ENCODE measurements at regions not wholly inside any gene's neighbourhood (a gene's known extent, or its start where the extent isn't known, plus 50 kb on each side); places are given as distances from the start of the nearest gene placed in this dataset.
"Not testable (repeated sequence)": the region's sequence is repeated elsewhere in the genome, so short reads cannot be mapped to it uniquely, and the experiment has no call there.

- no peak for DNase-seq
Measured at GRCh38 chr2:192783643-192784042, 588.9 kb upstream of the TMEFF2 start.

GRCh38 chr2:192775459-192776262 is 580.9 kb upstream of the TMEFF2 start:
- DNase-seq, result no peak

GRCh38 chr2:192775011-192775410 is 580.3 kb upstream of the TMEFF2 start:
- DNase-seq, result no peak

- DNase-seq, result no peak
Measured at GRCh38 chr2:192773044-192773443, 578.3 kb upstream of the TMEFF2 start.

GRCh38 chr2:192749611-192750200 is 555.0 kb upstream of the TMEFF2 start:
- peak; percentile 32 to 33 for DNase-seq

- DNase-seq, result no peak
Measured at GRCh38 chr2:192741889-192742288, 547.2 kb upstream of the TMEFF2 start.

- DNase-seq, result no peak
Measured at GRCh38 chr2:192735447-192735846, 540.7 kb upstream of the TMEFF2 start.

- DNase-seq, result no peak
Measured at GRCh38 chr2:192729369-192729768, 534.6 kb upstream of the TMEFF2 start.

GRCh38 chr2:192725991-192726390 is 531.3 kb upstream of the TMEFF2 start:
- DNase-seq, result no peak

- DNase-seq, result no peak
Measured at GRCh38 chr2:192719629-192720028, 524.9 kb upstream of the TMEFF2 start.

- DNase-seq, result no peak
Measured at GRCh38 chr2:192718340-192718739, 523.6 kb upstream of the TMEFF2 start.

GRCh38 chr2:192700934-192701333 is 506.2 kb upstream of the TMEFF2 start:
- DNase-seq, result no peak

GRCh38 chr2:192697880-192698279 is 503.1 kb upstream of the TMEFF2 start:
- DNase-seq, result no peak

- no peak for DNase-seq
Measured at GRCh38 chr2:192696857-192697256, 502.1 kb upstream of the TMEFF2 start.

- no peak for DNase-seq
Measured at GRCh38 chr2:192687015-192687414, 492.3 kb upstream of the TMEFF2 start.

- DNase-seq, result not testable (repeated sequence)
Measured at GRCh38 chr2:192682511-192682910, 487.8 kb upstream of the TMEFF2 start.

- no peak for DNase-seq
Measured at GRCh38 chr2:192675681-192676080, 480.9 kb upstream of the TMEFF2 start.

GRCh38 chr2:192669505-192670091 is 474.9 kb upstream of the TMEFF2 start:
- no peak for DNase-seq

- DNase-seq, result not testable (repeated sequence)
Measured at GRCh38 chr2:192660555-192660954, 465.8 kb upstream of the TMEFF2 start.

GRCh38 chr2:192657362-192657761 is 462.6 kb upstream of the TMEFF2 start:
- DNase-seq, result peak; percentile 4 to 22

GRCh38 chr2:192655916-192656315 is 461.2 kb upstream of the TMEFF2 start:
- no peak for DNase-seq

GRCh38 chr2:192645811-192646598 is 451.3 kb upstream of the TMEFF2 start:
- no peak for DNase-seq

GRCh38 chr2:192634557-192634956 is 439.8 kb upstream of the TMEFF2 start:
- no peak for DNase-seq

Measured in SHP77 (cell line).